HFFc6 (cell line): ENCODE measurements at regions not wholly inside any gene's neighbourhood (a gene's known extent, or its start where the extent isn't known, plus 50 kb on each side); places are given as distances from the start of the nearest gene placed in this dataset.
"Not testable (repeated sequence)": the region's sequence is repeated elsewhere in the genome, so short reads cannot be mapped to it uniquely, and the experiment has no call there.

Experiments
- DNase-seq: peaks from one replicate; pipeline ENCODE4 v3.0.0-alpha.2; 2018
- H3K27ac Mint-ChIP-seq: 2 replicates; pipeline ENCODE4 v1.8.0; 2020; ENCODE audit warnings: mild to moderate bottlenecking, mixed read lengths
- H3K27me3 Mint-ChIP-seq: 2 replicates; pipeline ENCODE4 v1.8.0; 2021; ENCODE audit warnings: mild to moderate bottlenecking, moderate library complexity, mixed read lengths; ENCODE audit not compliant: insufficient read depth
- H3K36me3 Mint-ChIP-seq: 2 replicates; pipeline ENCODE4 v1.8.0; 2021; ENCODE audit warnings: low read depth, mixed read lengths
- H3K4me1 Mint-ChIP-seq: 2 replicates; pipeline ENCODE4 v1.8.0; 2020; ENCODE audit warnings: low read depth, mixed read lengths
- H3K4me3 Mint-ChIP-seq: 2 replicates; pipeline ENCODE4 v1.8.0; 2020; ENCODE audit warnings: mild to moderate bottlenecking, moderate library complexity, mixed read lengths
- H3K9me3 Mint-ChIP-seq: 2 replicates; pipeline ENCODE4 v1.8.0; 2020; ENCODE audit warnings: mild to moderate bottlenecking, mixed read lengths
- CTCF ChIP-seq: fragments of 200-600 bp; sonication (generic); IDR thresholded peaks from 2 replicates; pipeline ENCODE4 v1.5.0; 2021; ENCODE audit warnings: antibody characterized with exemption, mild to moderate bottlenecking

DNA sequence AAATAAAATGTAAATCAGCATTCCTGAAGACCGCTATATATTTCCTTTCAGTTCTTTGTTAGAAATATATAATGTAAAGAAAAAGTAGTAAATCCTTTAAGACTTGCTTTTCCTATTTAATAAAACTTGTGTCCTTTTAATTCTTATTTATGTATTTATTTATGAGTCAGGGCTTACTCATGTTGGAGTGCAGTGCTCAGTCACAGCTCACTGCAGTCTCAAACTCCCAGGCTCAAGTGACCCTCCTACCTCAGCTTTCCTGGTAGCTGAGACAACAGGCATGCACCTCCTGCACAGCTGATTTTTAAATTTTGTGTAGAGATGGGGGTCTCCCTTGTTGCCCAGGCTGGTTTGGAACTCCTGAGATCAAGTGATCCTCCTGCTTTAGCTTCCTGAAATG is 724.5 kb downstream of the ANKRD7 start:
- no peak for DNase-seq
- H3K27me3 Mint-ChIP-seq, result no peaks in the 10 kb centered on the region; the same call in 1 of the 2 replicates
- H3K4me1 Mint-ChIP-seq, result no peaks in the 10 kb centered on the region
- H3K9me3 Mint-ChIP-seq, result peaks cover 35% of the 10 kb centered on the region
- H3K4me3 Mint-ChIP-seq, result no peak overlapping the region
- H3K27ac Mint-ChIP-seq, result no peak overlapping the region
- TF ChIP-seq CTCF, result no peak
- no peaks in the 10 kb centered on the region for H3K36me3 Mint-ChIP-seq

GRCh38 chr7:118956285-118956684 is 731.8 kb downstream of the ANKRD7 start:
- H3K27ac Mint-ChIP-seq, H3K27me3 Mint-ChIP-seq, H3K4me1 Mint-ChIP-seq: not testable (repeated sequence)

DNA sequence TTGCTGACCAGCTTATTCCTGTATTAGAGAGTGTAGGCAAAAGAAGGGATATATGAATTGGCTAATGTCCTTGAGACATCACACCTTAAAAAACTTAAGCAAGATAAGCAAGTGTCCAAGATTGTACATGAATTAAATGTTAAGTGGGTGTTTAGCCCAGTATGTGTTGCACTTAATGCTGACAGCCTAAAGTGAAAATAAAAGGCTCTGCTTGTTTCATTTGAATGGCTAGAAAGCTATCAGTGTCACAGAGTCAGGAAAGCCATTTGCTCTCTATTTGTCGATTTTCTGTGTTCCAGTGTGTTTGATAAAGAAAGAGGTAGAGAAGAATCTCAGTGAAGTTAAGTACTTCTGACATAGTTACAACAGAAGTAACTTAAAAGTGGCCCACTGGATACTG is 744.9 kb downstream of the ANKRD7 start:
- H3K9me3 Mint-ChIP-seq, result peaks cover 41% of the 10 kb centered on the region
- no peaks in the 10 kb centered on the region for H3K36me3 Mint-ChIP-seq
- TF ChIP-seq CTCF, result no peak
- DNase-seq, result no peak
- H3K27ac Mint-ChIP-seq, result no peak overlapping the region
- no peaks in the 10 kb centered on the region for H3K4me1 Mint-ChIP-seq
- H3K27me3 Mint-ChIP-seq, result no peaks in the 10 kb centered on the region
- H3K4me3 Mint-ChIP-seq, result no peak overlapping the region

More at GRCh38 chr7:118956285-118956684, 731.8 kb downstream of the ANKRD7 start:
- peaks cover 46% of the 10 kb centered on the region for H3K9me3 Mint-ChIP-seq
- not testable (repeated sequence) for DNase-seq, H3K4me3 Mint-ChIP-seq, H3K36me3 Mint-ChIP-seq

DNA sequence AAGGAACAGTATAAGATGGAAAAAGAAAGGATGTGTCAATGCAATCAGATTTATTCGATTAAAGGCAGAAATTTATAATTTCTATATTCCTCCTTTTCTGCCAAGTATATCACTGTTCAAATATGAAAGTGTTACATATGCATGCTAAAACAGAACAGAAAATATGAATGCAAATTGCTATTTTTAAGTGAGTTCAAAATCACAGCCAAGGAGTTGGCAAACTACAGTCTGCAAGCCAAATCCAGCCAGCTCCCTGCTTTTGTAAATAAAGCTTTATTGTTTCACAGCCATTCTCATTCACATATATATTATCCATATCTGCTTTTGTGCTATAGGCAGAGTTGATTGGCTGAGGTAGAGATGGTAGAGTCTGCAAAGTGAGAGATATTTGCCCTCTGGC is 747.2 kb downstream of the ANKRD7 start:
- no peak for DNase-seq
- Mint-ChIP-seq H3K36me3 (no peaks in the 10 kb centered on the region), H3K27ac (no peak overlapping the region), H3K27me3 (no peaks in the 10 kb centered on the region), H3K9me3 (peaks cover 42% of the 10 kb centered on the region), H3K4me3 (no peak overlapping the region), H3K4me1 (no peaks in the 10 kb centered on the region)
- TF ChIP-seq CTCF, result no peak

DNA sequence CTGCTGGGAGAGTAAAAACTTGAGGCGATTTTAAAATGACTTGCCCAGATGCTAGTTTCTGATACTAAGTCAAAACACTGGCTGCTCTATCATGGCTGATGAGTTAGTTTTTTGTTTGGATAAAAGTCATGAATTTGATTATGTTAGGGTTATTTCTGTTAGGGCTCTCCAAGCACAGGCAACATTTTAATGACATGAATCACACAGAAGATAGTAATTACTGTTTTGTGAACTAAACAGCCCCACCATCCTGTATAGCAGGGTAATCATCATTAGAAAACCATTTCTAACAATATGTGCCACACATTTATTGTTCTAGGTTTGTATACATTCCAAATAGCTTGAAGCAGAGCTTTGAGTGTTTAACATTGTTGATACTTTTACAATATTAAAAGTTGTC is 750.3 kb downstream of the ANKRD7 start:
- no peaks in the 10 kb centered on the region for H3K27me3 Mint-ChIP-seq
- DNase-seq, result no peak
- TF ChIP-seq CTCF, result no peak
- no peaks in the 10 kb centered on the region for H3K36me3 Mint-ChIP-seq
- H3K27ac Mint-ChIP-seq, result no peak overlapping the region
- peaks cover 22% of the 10 kb centered on the region for H3K9me3 Mint-ChIP-seq
- no peak overlapping the region for H3K4me3 Mint-ChIP-seq
- H3K4me1 Mint-ChIP-seq, result no peaks in the 10 kb centered on the region

- Mint-ChIP-seq H3K27ac (no peak overlapping the region), H3K4me1 (no peaks in the 10 kb centered on the region), H3K9me3 (peaks cover 35% of the 10 kb centered on the region), H3K27me3 (no peaks in the 10 kb centered on the region), H3K4me3 (no peak overlapping the region), H3K36me3 (no peaks in the 10 kb centered on the region)
- DNase-seq, result no peak
- TF ChIP-seq CTCF, result no peak
These were observed 770.8 kb downstream of the ANKRD7 start for GRCh38 chr7:118995350-118995749.
